Upper lobe of left lung (tissue), 6 donors: ENCODE measurements at regions not wholly inside any gene's neighbourhood (a gene's known extent, or its start where the extent isn't known, plus 50 kb on each side); places are given as distances from the start of the nearest gene placed in this dataset.
A peak's percentile ranks its signal among the peaks of the same experiment; 100 is the strongest.

Source experiments
- ATAC-seq, 2 donors: fragments of 200-7000 bp; cut with Tn5 transposase; one replicate each; pipeline ENCODE4 v1.9.1; 2022; ENCODE audit warnings: mild to moderate bottlenecking in 2 of 2, moderate library complexity in 2 of 2; ENCODE audit not compliant: low FRiP score in 2 of 2
- DNase-seq, 2 donors: peaks; one replicate each; pipeline ENCODE4 v3.0.0-alpha.2; 2019 to 2020
- H3K27ac ChIP-seq, 4 donors: fragments of 200-600 bp; sonication (generic); one replicate each; pipeline ENCODE4 v1.5.1; 2016 to 2019
- H3K27me3 ChIP-seq, 4 donors: fragments of 200-600 bp; sonication (generic); one replicate each; pipeline ENCODE4 v1.5.1; 2017 to 2019
- H3K36me3 ChIP-seq, 4 donors: fragments of 200-600 bp; sonication (generic); one replicate each; pipeline ENCODE4 v1.5.1; 2016 to 2019
- H3K4me1 ChIP-seq, 4 donors: fragments of 200-600 bp; sonication (generic); one replicate each; pipeline ENCODE4 v1.5.1; 2018 to 2019
- H3K4me3 ChIP-seq, 4 donors: fragments of 200-600 bp; sonication (generic); one replicate each; pipeline ENCODE4 v1.5.1; 2017 to 2019; ENCODE audit warnings: mild to moderate bottlenecking in 2 of 4, moderate library complexity in 1 of 4
- H3K9me3 ChIP-seq, 4 donors: fragments of 200-600 bp; sonication (generic); one replicate each; pipeline ENCODE4 v1.5.1; 2018 to 2019
- EP300 ChIP-seq, 4 donors: sonication (generic); formaldehyde crosslinking; IDR thresholded peaks; one replicate each; pipeline ENCODE4 v1.5.1; 2017; ENCODE audit warnings: antibody characterized with exemption in 4 of 4, control low read depth in 2 of 4
- POLR2A ChIP-seq, 4 donors: fragments of 450-650 bp; IDR thresholded peaks; one replicate each; pipeline ENCODE4 v1.5.1; 2016 to 2017; ENCODE audit warnings: antibody characterized with exemption in 4 of 4, mild to moderate bottlenecking in 2 of 4
- POLR2AphosphoS5 ChIP-seq, 2 donors: sonication (generic); formaldehyde crosslinking; IDR thresholded peaks; one replicate each; pipeline ENCODE4 v1.5.1; 2017; ENCODE audit warnings: antibody characterized with exemption in 2 of 2
- WGBS, 2 donors: methylation state at CpG; one replicate each; pipeline ENCODE4 v1.1.5; 2017 to 2018; 5-methylcytosine and 5-hydroxymethylcytosine counted together
- TF ChIP-seq, protein P1 (sequence below), 6 experiments: fragments of 450-650 bp in 4 of 6; fragments of 200-600 bp in 2 of 6; sonication (generic) in 2 of 6; IDR thresholded peaks; one replicate each; pipeline ENCODE4 v1.5.1; 2016 to 2019; ENCODE audit warnings: antibody characterized with exemption in 6 of 6
- donor health status: DM: no; HTN: no; CAD: no; lungs with moderate emphysema.
- donor health status: DM: no; HTN: yes; CAD: no; lungs with severe emphysema.

DNA sequence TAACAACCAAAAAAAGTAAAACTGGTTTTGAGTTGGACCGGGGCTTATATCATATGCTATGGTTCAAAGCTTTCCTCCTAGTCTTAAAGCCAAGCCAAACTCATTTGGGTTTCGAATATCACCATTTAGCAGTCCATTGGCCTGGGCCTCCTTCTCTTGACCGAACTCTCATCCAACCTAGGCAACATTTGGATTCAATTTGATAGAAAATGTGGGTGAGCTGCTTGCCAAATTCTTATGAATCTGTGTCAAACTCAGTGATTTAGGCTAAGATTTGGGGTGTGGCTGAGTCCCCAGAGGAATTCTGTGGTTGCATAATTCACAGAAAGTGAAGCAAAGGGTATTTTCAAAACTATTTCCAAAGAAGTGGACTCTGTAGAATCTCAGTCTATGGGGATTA is 83.7 kb downstream of the BLID start:
- no peak for DNase-seq

DNA sequence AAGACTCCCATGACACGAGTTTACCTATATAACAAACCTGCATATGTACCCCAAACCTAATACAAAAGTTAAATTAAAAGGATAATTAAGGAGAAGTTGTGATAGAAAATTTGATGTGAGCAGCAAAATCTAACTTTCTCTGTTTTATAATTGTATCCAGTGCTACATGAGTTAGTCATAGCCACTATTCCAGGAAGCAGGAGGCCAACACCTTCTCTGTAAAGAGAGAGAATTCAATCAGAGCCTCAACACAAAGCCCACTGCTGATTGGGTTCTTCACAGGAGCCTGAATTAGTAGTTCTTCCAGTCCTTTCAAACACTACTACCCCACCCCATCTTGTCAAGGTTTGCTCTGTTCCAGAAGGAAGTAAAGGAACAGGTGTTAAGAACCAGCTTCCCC is 84.2 kb downstream of the BLID start:
- H3K27me3 ChIP-seq: no peaks in the 10 kb centered on the region
- H3K27ac ChIP-seq: no peak overlapping the region
- no peak for DNase-seq
- H3K9me3 ChIP-seq: no peaks in the 10 kb centered on the region
- no peaks in the 10 kb centered on the region for H3K36me3 ChIP-seq
- 90 to 93% methylated on average over 1 of the region's 1 CpG for WGBS, 2 donors
- peak in 1 of 2 donors; percentile 13 for ATAC-seq
- TF ChIP-seq, protein P1, sequence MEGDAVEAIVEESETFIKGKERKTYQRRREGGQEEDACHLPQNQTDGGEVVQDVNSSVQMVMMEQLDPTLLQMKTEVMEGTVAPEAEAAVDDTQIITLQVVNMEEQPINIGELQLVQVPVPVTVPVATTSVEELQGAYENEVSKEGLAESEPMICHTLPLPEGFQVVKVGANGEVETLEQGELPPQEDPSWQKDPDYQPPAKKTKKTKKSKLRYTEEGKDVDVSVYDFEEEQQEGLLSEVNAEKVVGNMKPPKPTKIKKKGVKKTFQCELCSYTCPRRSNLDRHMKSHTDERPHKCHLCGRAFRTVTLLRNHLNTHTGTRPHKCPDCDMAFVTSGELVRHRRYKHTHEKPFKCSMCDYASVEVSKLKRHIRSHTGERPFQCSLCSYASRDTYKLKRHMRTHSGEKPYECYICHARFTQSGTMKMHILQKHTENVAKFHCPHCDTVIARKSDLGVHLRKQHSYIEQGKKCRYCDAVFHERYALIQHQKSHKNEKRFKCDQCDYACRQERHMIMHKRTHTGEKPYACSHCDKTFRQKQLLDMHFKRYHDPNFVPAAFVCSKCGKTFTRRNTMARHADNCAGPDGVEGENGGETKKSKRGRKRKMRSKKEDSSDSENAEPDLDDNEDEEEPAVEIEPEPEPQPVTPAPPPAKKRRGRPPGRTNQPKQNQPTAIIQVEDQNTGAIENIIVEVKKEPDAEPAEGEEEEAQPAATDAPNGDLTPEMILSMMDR (IDR thresholded peaks at IDR 0.05): no peak
- no peak for TF ChIP-seq POLR2AphosphoS5 (IDR thresholded peaks at IDR 0.05)
- TF ChIP-seq EP300 (IDR thresholded peaks at IDR 0.05): no peak
- no peak for TF ChIP-seq POLR2A (IDR thresholded peaks at IDR 0.05)
- H3K4me1 ChIP-seq: no peaks in the 10 kb centered on the region
- H3K4me3 ChIP-seq: no peak overlapping the region

More for the DNA sequence above, 83.7 kb downstream of the BLID start:
- Histone ChIP-seq H3K4me3 (no peak overlapping the region), H3K36me3 (no peaks in the 10 kb centered on the region), H3K27me3 (no peaks in the 10 kb centered on the region), H3K4me1 (no peaks in the 10 kb centered on the region), H3K27ac (no peak overlapping the region), H3K9me3 (no peaks in the 10 kb centered on the region)
- no peak for TF ChIP-seq POLR2AphosphoS5 (IDR thresholded peaks at IDR 0.05)
- TF ChIP-seq, protein P1 (IDR thresholded peaks at IDR 0.05): no peak
- no peak for TF ChIP-seq EP300 (IDR thresholded peaks at IDR 0.05)
- TF ChIP-seq POLR2A (IDR thresholded peaks at IDR 0.05): no peak
- peak in 1 of 2 donors; percentile 79 for ATAC-seq
- WGBS, 2 donors: 80 to 83% methylated on average over 3 of the region's 3 CpGs

DNA sequence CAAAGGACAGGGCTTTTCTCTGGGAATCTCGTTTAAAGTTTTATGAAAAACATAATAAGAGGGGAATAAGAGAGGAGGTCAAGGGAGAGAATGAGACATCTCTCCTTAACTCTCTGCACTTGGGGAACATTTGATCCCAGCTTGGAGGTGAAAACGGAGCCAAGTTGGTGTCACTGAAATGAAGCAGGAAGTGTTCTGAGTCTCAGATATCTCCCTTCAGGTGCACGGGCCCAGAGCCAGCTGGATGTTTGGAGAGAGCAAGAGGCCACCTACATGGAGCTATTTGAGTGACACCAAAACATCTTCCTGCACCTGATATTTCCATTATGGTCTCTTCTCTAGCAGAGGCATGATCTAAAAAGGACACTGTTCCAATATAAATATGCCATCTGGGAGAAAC is 85.7 kb downstream of the BLID start:
- H3K27ac ChIP-seq: no peak overlapping the region
- 51 to 58% methylated on average over 3 of the region's 3 CpGs for WGBS, 2 donors
- no peak overlapping the region for H3K4me3 ChIP-seq
- ATAC-seq (no peak), DNase-seq (no peak)
- H3K27me3 ChIP-seq: no peaks in the 10 kb centered on the region
- H3K9me3 ChIP-seq: no peaks in the 10 kb centered on the region
- no peaks in the 10 kb centered on the region for H3K4me1 ChIP-seq
- no peaks in the 10 kb centered on the region for H3K36me3 ChIP-seq
- TF ChIP-seq, protein P1 (IDR thresholded peaks at IDR 0.05): no peak
- TF ChIP-seq POLR2A (IDR thresholded peaks at IDR 0.05): no peak
- no peak for TF ChIP-seq POLR2AphosphoS5 (IDR thresholded peaks at IDR 0.05)

DNA sequence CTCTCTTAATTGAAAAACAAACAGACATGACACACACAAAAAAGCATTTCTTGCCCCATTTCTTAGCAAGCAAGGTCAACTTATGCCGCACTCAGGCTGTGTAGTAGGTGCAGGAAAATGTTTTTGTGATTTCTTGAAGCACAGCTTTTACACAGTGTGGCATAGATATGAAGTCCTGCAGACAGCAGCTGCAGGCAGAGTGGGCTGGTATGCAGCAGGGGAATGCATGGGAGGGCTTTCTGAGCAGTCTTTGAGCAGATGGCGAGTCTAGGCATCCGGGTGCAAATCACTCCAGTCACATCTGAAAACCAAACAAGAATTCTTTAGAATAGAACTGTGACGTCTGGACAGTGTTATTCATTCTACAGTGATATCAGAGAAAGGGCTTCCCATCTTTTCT is 87.5 kb downstream of the BLID start:
- 88 to 94% methylated on average over 4 of the region's 4 CpGs for WGBS, 2 donors
- no peak overlapping the region for H3K27ac ChIP-seq

DNA sequence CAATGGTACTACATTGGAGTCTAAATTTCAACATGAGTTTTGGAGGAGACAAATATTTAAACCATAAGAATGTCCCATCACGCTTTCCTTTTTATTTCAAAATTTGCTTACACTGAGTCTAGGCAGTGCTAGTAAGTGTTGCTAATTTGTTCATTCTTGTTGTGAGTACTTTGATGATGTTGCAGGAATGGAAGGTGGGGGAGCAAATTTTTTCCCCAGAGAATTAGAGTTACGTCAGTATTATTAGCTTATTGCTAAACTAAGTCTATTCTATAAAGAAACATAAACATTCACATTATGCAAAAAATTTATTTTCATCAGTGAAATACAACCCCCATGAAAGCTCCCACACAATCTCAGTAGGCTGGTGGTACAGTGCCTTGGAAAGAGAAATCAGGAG is 88.0 kb downstream of the BLID start:
- ATAC-seq (no peak), DNase-seq (no peak)
- Histone ChIP-seq H3K36me3 (no peaks in the 10 kb centered on the region), H3K27me3 (no peaks in the 10 kb centered on the region), H3K27ac (no peak overlapping the region), H3K4me1 (no peaks in the 10 kb centered on the region), H3K9me3 (no peaks in the 10 kb centered on the region), H3K4me3 (no peak overlapping the region)
- 89 to 97% methylated on average over 2 of the region's 2 CpGs for WGBS, 2 donors
- TF ChIP-seq POLR2A (IDR thresholded peaks at IDR 0.05) (no peak), EP300 (IDR thresholded peaks at IDR 0.05) (no peak), POLR2AphosphoS5 (IDR thresholded peaks at IDR 0.05) (no peak)
- TF ChIP-seq, protein P1 (IDR thresholded peaks at IDR 0.05): no peak

More for the DNA sequence above, 87.5 kb downstream of the BLID start:
- Histone ChIP-seq H3K27me3 (no peaks in the 10 kb centered on the region), H3K4me1 (no peaks in the 10 kb centered on the region), H3K36me3 (no peaks in the 10 kb centered on the region), H3K4me3 (no peak overlapping the region), H3K9me3 (no peaks in the 10 kb centered on the region)
- ATAC-seq (no peak), DNase-seq (no peak)
- TF ChIP-seq, protein P1 (IDR thresholded peaks at IDR 0.05): no peak
- TF ChIP-seq EP300 (IDR thresholded peaks at IDR 0.05): no peak
- no peak for TF ChIP-seq POLR2AphosphoS5 (IDR thresholded peaks at IDR 0.05)
- no peak for TF ChIP-seq POLR2A (IDR thresholded peaks at IDR 0.05)
